ENCODE measurements at regions not wholly inside any gene's neighbourhood (a gene's known extent, or its start where the extent isn't known, plus 50 kb on each side); places are given as distances from the start of the nearest gene placed in this dataset.

DNA sequence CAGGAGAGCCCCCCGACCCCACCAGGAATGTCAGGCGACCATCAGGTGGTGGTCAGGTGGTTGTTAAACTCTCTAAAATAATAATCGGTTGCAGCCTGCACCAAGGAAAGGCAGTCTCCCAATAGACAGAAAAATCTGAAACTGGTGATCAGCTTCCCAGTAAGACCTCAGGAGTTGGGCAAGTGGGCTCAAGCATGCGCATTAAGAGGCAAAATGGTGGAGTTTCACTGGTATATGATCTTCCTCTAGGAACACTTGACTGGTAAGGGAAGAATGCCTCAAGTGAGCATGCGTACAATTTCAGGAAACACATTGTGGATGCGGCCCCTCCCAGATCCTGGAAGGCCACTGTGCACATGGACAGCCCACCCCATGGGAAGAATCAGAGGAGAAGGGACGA is 619.9 kb downstream of the TYW1 start:
- Histone ChIP-seq H3K4me3 (ENCODE audit: insufficient read depth, low read depth, low read length) (no peak overlapping the region), H3K79me1 (ENCODE audit: low read depth in 1 of 2, low read length in 2 of 2) (no peaks in the 10 kb centered on the region), H4K91ac (ENCODE audit: insufficient read depth, low read depth, low read length) (no peak overlapping the region), H3K27me3 (ENCODE audit: control insufficient read depth, insufficient read depth, low read length) (no peaks in the 10 kb centered on the region), H2AK5ac (ENCODE audit: low read depth, low read length) (no peak overlapping the region), H4K5ac (ENCODE audit: low read depth, low read length) (no peak overlapping the region), H3K23ac (ENCODE audit: low read depth, low read length) (no peak overlapping the region), H3K9me1 (ENCODE audit: insufficient read depth, low read length) (no peaks in the 10 kb centered on the region), H3K9ac (ENCODE audit: low read depth, low read length) (no peak overlapping the region), H2AFZ (replicated peaks; ENCODE audit: low read length, poor library complexity) (no peak overlapping the region), H3K27ac (ENCODE audit: insufficient read depth, low read length) (no peak overlapping the region), H3K14ac (replicated peaks; ENCODE audit: low read depth, low read length) (no peak overlapping the region), H3K18ac (ENCODE audit: low read depth, low read length) (no peak overlapping the region), H3K4me2 (ENCODE audit: low read depth, low read length) (no peak overlapping the region), H4K20me1 (ENCODE audit: insufficient read depth, low read length) (no peaks in the 10 kb centered on the region), H3K36me3 (ENCODE audit: control insufficient read depth, insufficient read depth, low read length) (no peaks in the 10 kb centered on the region), H3K4me1 (ENCODE audit: control insufficient read depth, insufficient read depth, low read length) (no peaks in the 10 kb centered on the region), H4K8ac (ENCODE audit: low read depth in 2 of 2, low read length in 2 of 2) (no peak overlapping the region), H3K56ac (ENCODE audit: extremely low read depth, insufficient read depth, low read length) (no peak overlapping the region), H2AK9ac (replicated peaks; ENCODE audit: low read depth, low read length, poor library complexity) (no peak overlapping the region), H2BK5ac (ENCODE audit: low read depth, low read length, poor library complexity, severe bottlenecking) (no peak overlapping the region), H3K9me3 (ENCODE audit: control insufficient read depth, insufficient read depth, low read length) (peaks cover 13% of the 10 kb centered on the region; the same call in 1 of the 2 replicates), H2BK15ac (ENCODE audit: low read depth, low read length) (no peak overlapping the region), H2BK20ac (ENCODE audit: low read depth, low read length) (no peak overlapping the region), H2BK120ac (ENCODE audit: low read depth, low read length) (no peak overlapping the region), H3K4ac (ENCODE audit: low read depth, low read length) (no peak overlapping the region)
- DNase-seq, result no peak
- POLR2A ChIA-PET (ENCODE audit: unreplicated experiment), result no interaction called here
- TF ChIP-seq RCOR1 (IDR thresholded peaks at IDR 0.05; ENCODE audit: insufficient replicate concordance, low read length), result no peak
- TF ChIP-seq RFX5 (IDR thresholded peaks at IDR 0.05; ENCODE audit: low read depth, low read length), result no peak
- no peak for TF ChIP-seq NFE2L2 (IDR thresholded peaks at IDR 0.05; ENCODE audit: low read depth, low read length)
- TF ChIP-seq, protein P1, sequence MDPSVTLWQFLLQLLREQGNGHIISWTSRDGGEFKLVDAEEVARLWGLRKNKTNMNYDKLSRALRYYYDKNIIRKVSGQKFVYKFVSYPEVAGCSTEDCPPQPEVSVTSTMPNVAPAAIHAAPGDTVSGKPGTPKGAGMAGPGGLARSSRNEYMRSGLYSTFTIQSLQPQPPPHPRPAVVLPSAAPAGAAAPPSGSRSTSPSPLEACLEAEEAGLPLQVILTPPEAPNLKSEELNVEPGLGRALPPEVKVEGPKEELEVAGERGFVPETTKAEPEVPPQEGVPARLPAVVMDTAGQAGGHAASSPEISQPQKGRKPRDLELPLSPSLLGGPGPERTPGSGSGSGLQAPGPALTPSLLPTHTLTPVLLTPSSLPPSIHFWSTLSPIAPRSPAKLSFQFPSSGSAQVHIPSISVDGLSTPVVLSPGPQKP (IDR thresholded peaks at IDR 0.05; ENCODE audit: borderline replicate concordance, low read depth, low read length), result no peak
- TF ChIP-seq FOS (IDR thresholded peaks at IDR 0.05; ENCODE audit: low read depth, low read length), result no peak
- no peak for TF ChIP-seq CEBPB (IDR thresholded peaks at IDR 0.05; ENCODE audit: low read depth, low read length)
- TF ChIP-seq, protein P2, sequence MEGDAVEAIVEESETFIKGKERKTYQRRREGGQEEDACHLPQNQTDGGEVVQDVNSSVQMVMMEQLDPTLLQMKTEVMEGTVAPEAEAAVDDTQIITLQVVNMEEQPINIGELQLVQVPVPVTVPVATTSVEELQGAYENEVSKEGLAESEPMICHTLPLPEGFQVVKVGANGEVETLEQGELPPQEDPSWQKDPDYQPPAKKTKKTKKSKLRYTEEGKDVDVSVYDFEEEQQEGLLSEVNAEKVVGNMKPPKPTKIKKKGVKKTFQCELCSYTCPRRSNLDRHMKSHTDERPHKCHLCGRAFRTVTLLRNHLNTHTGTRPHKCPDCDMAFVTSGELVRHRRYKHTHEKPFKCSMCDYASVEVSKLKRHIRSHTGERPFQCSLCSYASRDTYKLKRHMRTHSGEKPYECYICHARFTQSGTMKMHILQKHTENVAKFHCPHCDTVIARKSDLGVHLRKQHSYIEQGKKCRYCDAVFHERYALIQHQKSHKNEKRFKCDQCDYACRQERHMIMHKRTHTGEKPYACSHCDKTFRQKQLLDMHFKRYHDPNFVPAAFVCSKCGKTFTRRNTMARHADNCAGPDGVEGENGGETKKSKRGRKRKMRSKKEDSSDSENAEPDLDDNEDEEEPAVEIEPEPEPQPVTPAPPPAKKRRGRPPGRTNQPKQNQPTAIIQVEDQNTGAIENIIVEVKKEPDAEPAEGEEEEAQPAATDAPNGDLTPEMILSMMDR (conservative IDR thresholded peaks at IDR 0.05; ENCODE audit: low read depth, low read length), result no peak
- TF ChIP-seq RAD21 (IDR thresholded peaks at IDR 0.05; ENCODE audit: low read length), result no peak
- no peak for TF ChIP-seq BHLHE40 (IDR thresholded peaks at IDR 0.05; ENCODE audit: low read depth, low read length)
- TF ChIP-seq POLR2A (IDR thresholded peaks at IDR 0.05; ENCODE audit: low read depth, low read length), result no peak
- TF ChIP-seq MXI1 (IDR thresholded peaks at IDR 0.05; ENCODE audit: borderline replicate concordance, low read depth, low read length), result no peak
- no peak for TF ChIP-seq MAZ (IDR thresholded peaks at IDR 0.05; ENCODE audit: borderline replicate concordance, low read depth, low read length)
- no peak for TF ChIP-seq SMC3 (IDR thresholded peaks at IDR 0.05; ENCODE audit: low read depth, low read length)
- no peak for TF ChIP-seq MAFK (IDR thresholded peaks at IDR 0.05; ENCODE audit: low read depth, low read length)
- no peak for TF ChIP-seq CHD1 (IDR thresholded peaks at IDR 0.05; ENCODE audit: low read depth, low read length)
- TF ChIP-seq, protein P3, sequence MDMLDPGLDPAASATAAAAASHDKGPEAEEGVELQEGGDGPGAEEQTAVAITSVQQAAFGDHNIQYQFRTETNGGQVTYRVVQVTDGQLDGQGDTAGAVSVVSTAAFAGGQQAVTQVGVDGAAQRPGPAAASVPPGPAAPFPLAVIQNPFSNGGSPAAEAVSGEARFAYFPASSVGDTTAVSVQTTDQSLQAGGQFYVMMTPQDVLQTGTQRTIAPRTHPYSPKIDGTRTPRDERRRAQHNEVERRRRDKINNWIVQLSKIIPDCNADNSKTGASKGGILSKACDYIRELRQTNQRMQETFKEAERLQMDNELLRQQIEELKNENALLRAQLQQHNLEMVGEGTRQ (IDR thresholded peaks at IDR 0.05; ENCODE audit: low read depth, low read length), result no peak
- in situ Hi-C loops (cut with MboI; ENCODE audit: low sequenced_read_pairs) (no loop called here), intact Hi-C loops (cut with micrococcal nuclease) (no loop called here), dilution Hi-C loops (cut with HindIII; ENCODE audit: low sequenced_read_pairs, unreplicated experiment) (no loop called here)
- CTCF ChIA-PET, result no interaction called here
- BruUV-seq (replicated peaks), result no TSS peak
- WGBS, 2 experiments (ENCODE audit: extremely low coverage in 2 of 2, insufficient read length in 1 of 2), result 67% methylated on average over 1 of the region's 7 CpGs; no CpG with 5 or more reads in 1 of the 2 experiments
- ATAC-seq (ENCODE audit: low read depth), result no peak

Measured in IMR-90 (cell line).